ENCODE measurements at regions not wholly inside any gene's neighbourhood (a gene's known extent, or its start where the extent isn't known, plus 50 kb on each side); places are given as distances from the start of the nearest gene placed in this dataset.

DNA sequence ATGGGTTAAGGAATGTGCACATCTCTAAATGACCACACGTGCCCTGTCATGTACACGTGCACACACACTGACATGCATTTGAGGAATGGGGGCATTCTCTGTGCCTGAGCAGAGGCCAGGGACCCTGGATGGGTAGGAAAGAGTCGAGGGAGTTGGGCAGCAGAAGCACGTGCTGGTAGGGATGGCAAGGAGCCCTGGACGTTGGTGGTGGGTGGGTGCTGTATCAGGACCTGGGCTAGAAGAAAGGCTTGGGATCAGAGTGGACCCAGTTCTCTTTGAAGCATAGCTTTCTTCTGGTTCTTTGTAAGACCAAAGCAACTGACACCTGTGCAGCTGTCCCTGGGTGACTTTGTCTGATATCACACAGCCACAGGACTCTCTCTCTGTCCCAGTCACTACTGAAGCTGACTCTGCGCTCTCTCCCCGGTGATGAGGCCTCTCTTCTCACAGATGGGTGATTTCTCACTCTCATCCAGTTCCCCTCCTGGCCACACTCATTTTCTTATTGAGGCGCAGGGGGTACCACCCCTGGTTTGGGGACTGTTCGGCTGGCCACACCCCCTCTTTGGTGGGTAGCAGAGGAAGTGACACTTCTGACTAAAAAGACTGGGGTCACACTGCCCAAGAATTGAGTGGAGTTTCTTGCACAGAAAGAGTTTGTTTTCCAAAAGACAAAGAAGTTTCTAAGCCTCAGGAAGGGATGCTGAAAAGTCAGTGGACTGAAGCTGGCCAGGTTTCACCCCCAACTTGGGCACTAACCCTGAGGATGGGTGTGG, 171.7 kb upstream of the RTL1 start:
- peaks cover 35% of the 10 kb centered on the region for H3K4me1 ChIP-seq (ENCODE audit: control insufficient read depth, insufficient read depth, low read length)
- no peaks in the 10 kb centered on the region for H3K27me3 ChIP-seq (ENCODE audit: control insufficient read depth, insufficient read depth, low read length)
- intact Hi-C loops (cut with micrococcal nuclease; ENCODE audit: unreplicated experiment) = loop anchor here (10.0 kb wide), 1 partner anchor 160 kb away; no protein-coding TSS in a partner anchor
- in situ Hi-C loops (cut with HindIII; ENCODE audit: low pct_unique_long_range_greater_than_20kb, low sequenced_read_pairs) = no loop called here
- TF ChIP-seq POLR2AphosphoS5 (IDR thresholded peaks at IDR 0.05; ENCODE audit: low read depth, low read length) (no peak), TCF7L2 (IDR thresholded peaks at IDR 0.05; ENCODE audit: low read depth, low read length) (no peak), SIN3A (IDR thresholded peaks at IDR 0.05; ENCODE audit: borderline replicate concordance, insufficient read depth, low read depth, low read length) (no peak)
- TF ChIP-seq, protein P1, sequence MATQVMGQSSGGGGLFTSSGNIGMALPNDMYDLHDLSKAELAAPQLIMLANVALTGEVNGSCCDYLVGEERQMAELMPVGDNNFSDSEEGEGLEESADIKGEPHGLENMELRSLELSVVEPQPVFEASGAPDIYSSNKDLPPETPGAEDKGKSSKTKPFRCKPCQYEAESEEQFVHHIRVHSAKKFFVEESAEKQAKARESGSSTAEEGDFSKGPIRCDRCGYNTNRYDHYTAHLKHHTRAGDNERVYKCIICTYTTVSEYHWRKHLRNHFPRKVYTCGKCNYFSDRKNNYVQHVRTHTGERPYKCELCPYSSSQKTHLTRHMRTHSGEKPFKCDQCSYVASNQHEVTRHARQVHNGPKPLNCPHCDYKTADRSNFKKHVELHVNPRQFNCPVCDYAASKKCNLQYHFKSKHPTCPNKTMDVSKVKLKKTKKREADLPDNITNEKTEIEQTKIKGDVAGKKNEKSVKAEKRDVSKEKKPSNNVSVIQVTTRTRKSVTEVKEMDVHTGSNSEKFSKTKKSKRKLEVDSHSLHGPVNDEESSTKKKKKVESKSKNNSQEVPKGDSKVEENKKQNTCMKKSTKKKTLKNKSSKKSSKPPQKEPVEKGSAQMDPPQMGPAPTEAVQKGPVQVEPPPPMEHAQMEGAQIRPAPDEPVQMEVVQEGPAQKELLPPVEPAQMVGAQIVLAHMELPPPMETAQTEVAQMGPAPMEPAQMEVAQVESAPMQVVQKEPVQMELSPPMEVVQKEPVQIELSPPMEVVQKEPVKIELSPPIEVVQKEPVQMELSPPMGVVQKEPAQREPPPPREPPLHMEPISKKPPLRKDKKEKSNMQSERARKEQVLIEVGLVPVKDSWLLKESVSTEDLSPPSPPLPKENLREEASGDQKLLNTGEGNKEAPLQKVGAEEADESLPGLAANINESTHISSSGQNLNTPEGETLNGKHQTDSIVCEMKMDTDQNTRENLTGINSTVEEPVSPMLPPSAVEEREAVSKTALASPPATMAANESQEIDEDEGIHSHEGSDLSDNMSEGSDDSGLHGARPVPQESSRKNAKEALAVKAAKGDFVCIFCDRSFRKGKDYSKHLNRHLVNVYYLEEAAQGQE (IDR thresholded peaks at IDR 0.05; ENCODE audit: insufficient read depth in 1 of 2, low read depth in 2 of 2, low read length in 1 of 2) = no peak
- TF ChIP-seq, protein P2, sequence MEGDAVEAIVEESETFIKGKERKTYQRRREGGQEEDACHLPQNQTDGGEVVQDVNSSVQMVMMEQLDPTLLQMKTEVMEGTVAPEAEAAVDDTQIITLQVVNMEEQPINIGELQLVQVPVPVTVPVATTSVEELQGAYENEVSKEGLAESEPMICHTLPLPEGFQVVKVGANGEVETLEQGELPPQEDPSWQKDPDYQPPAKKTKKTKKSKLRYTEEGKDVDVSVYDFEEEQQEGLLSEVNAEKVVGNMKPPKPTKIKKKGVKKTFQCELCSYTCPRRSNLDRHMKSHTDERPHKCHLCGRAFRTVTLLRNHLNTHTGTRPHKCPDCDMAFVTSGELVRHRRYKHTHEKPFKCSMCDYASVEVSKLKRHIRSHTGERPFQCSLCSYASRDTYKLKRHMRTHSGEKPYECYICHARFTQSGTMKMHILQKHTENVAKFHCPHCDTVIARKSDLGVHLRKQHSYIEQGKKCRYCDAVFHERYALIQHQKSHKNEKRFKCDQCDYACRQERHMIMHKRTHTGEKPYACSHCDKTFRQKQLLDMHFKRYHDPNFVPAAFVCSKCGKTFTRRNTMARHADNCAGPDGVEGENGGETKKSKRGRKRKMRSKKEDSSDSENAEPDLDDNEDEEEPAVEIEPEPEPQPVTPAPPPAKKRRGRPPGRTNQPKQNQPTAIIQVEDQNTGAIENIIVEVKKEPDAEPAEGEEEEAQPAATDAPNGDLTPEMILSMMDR (IDR thresholded peaks at IDR 0.05) = no peak
- no TSS peak for BruUV-seq (replicated peaks)
- ATAC-seq = no peak
- H3K9me3 ChIP-seq (ENCODE audit: control insufficient read depth, insufficient read depth, low read depth, low read length) = no peaks in the 10 kb centered on the region
- CTCF ChIA-PET = interaction anchor here (0.9 kb wide), 1 partner anchor 484 kb away, joined by 5 read pairs; no protein-coding TSS in a partner anchor
- H3K36me3 ChIP-seq (ENCODE audit: control insufficient read depth, insufficient read depth, low read length) = no peaks in the 10 kb centered on the region
- peak overlapping the region; percentile 86 for H3K27ac ChIP-seq (ENCODE audit: low read length)
- DNase-seq (ENCODE audit: low read depth, low spot score) = no peak
- H3K4me3 ChIP-seq (ENCODE audit: low read depth in 2 of 2, low read length in 2 of 2) = no peak overlapping the region
- POLR2A ChIA-PET = interaction anchor here (0.6 kb wide), 1 partner anchor 13 kb away, joined by 3 read pairs; no protein-coding TSS in a partner anchor

DNA sequence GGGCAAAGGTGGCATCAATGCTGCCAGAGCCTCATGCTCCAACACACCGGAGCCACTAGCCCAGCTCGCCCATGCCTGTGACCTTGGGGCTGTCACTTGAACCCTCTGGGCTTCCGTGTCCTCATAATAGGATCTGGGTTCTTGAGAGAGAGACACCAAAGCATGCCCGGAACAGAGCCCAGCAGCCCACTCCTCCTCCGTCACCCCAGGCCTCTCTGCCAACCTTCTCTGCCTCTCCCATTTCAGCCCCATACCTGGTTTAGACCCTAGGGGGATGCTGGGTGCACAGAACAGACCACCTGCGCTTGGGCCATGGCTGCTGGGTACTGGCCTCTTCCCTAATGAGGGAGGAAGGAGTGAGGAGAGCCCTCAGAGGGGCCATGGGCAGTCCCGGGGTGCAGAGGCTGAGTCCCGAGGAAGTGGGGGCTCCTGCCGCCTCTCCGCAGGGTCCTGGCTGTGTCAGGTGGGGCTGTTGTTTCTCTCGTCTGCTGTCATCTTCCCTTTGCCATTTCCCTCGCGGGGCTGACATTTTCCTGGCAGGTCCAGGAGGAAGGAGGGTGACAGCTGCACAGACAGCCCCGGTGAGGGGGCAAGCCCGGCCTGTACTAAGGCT, 172.4 kb upstream of the RTL1 start:
- ATAC-seq (no peak), DNase-seq (ENCODE audit: low read depth, low spot score) (no peak)
- H3K27ac ChIP-seq (ENCODE audit: low read length) = peak overlapping the region; percentile 49
- BruUV-seq (replicated peaks) = no TSS peak
- ChIA-PET CTCF (no interaction called here), POLR2A (interaction anchor here (0.6 kb wide), 1 partner anchor 13 kb away, joined by 3 read pairs; no protein-coding TSS in a partner anchor)
- H3K4me1 ChIP-seq (ENCODE audit: control insufficient read depth, insufficient read depth, low read length) = peaks cover 32% of the 10 kb centered on the region
- H3K27me3 ChIP-seq (ENCODE audit: control insufficient read depth, insufficient read depth, low read length) = no peaks in the 10 kb centered on the region
- TF ChIP-seq, protein P2 (IDR thresholded peaks at IDR 0.05) = no peak
- TF ChIP-seq SIN3A (IDR thresholded peaks at IDR 0.05; ENCODE audit: borderline replicate concordance, insufficient read depth, low read depth, low read length) (no peak), POLR2AphosphoS5 (IDR thresholded peaks at IDR 0.05; ENCODE audit: low read depth, low read length) (no peak), TCF7L2 (IDR thresholded peaks at IDR 0.05; ENCODE audit: low read depth, low read length) (no peak)
- TF ChIP-seq, protein P1 (IDR thresholded peaks at IDR 0.05; ENCODE audit: insufficient read depth in 1 of 2, low read depth in 2 of 2, low read length in 1 of 2) = no peak
- intact Hi-C loops (cut with micrococcal nuclease; ENCODE audit: unreplicated experiment) (loop anchor here (10.0 kb wide), 1 partner anchor 159 kb away; no protein-coding TSS in a partner anchor), in situ Hi-C loops (cut with HindIII; ENCODE audit: low pct_unique_long_range_greater_than_20kb, low sequenced_read_pairs) (no loop called here)
- no peaks in the 10 kb centered on the region for H3K9me3 ChIP-seq (ENCODE audit: control insufficient read depth, insufficient read depth, low read depth, low read length)
- no peak overlapping the region for H3K4me3 ChIP-seq (ENCODE audit: low read depth in 2 of 2, low read length in 2 of 2)
- H3K36me3 ChIP-seq (ENCODE audit: control insufficient read depth, insufficient read depth, low read length) = no peaks in the 10 kb centered on the region

Measured in Panc1 (cell line).